Lung (tissue), 11 donors: ENCODE measurements at regions not wholly inside any gene's neighbourhood (a gene's known extent, or its start where the extent isn't known, plus 50 kb on each side); places are given as distances from the start of the nearest gene placed in this dataset.

Source experiments
- ATAC-seq: fragments of 200-7000 bp; cut with Tn5 transposase; one replicate; pipeline ENCODE4 v1.9.1; 2020; ENCODE audit warnings: moderate number of reproducible peaks; ENCODE audit not compliant: insufficient read depth, low FRiP score
- DNase-seq, 3 donors: peaks; one replicate each; pipeline ENCODE4 v3.0.0-alpha.2; 2013 to 2017
- H3K27ac ChIP-seq, 2 donors: one replicate each; pipeline ENCODE4 v1.5.1; 2013; ENCODE audit warnings: mild to moderate bottlenecking in 2 of 2, moderate library complexity in 2 of 2, control low read depth in 1 of 2, inconsistent platforms in 1 of 2, low read depth in 1 of 2, low read length in 1 of 2
- H3K27me3 ChIP-seq, 3 donors: one replicate each; pipeline ENCODE4 v1.5.1; 2013; ENCODE audit warnings: low read length in 2 of 3; ENCODE audit not compliant: control insufficient read depth in 3 of 3, insufficient read depth in 3 of 3
- H3K36me3 ChIP-seq, 4 donors: one replicate each; pipeline ENCODE4 v1.5.1; 2013; ENCODE audit warnings: low read length in 4 of 4, mild to moderate bottlenecking in 1 of 4, moderate library complexity in 1 of 4; ENCODE audit not compliant: control insufficient read depth in 4 of 4, insufficient read depth in 4 of 4
- H3K4me1 ChIP-seq, 5 donors: one replicate each; pipeline ENCODE4 v1.5.1; 2013; ENCODE audit warnings: low read length in 5 of 5, mild to moderate bottlenecking in 2 of 5, moderate library complexity in 1 of 5; ENCODE audit not compliant: control insufficient read depth in 5 of 5, insufficient read depth in 5 of 5
- H3K4me3 ChIP-seq: one replicate; pipeline ENCODE4 v1.5.1; 2013; ENCODE audit warnings: mild to moderate bottlenecking, control low read depth, moderate library complexity
- H3K9ac ChIP-seq, 2 donors: one replicate each; pipeline ENCODE4 v1.5.1; 2013; ENCODE audit warnings: low read length in 2 of 2, control low read depth in 1 of 2; ENCODE audit not compliant: insufficient read depth in 1 of 2
- H3K9me3 ChIP-seq, 4 donors: one replicate each; pipeline ENCODE4 v1.5.1; 2013; ENCODE audit warnings: low read length in 3 of 4, mild to moderate bottlenecking in 1 of 4, moderate library complexity in 1 of 4; ENCODE audit not compliant: control insufficient read depth in 4 of 4, insufficient read depth in 3 of 4
- CTCF ChIP-seq: IDR thresholded peaks from 2 replicates; pipeline ENCODE4 v1.5.1; 2012; ENCODE audit warnings: mild to moderate bottlenecking; ENCODE audit errors: control extremely low read depth, extremely low read depth
- WGBS, 2 donors: extraction: QIAGEN DNeasy Blood & Tissue Kit; methylation state at CpG; one replicate each; pipeline ENCODE4 v1.1.7; 2013; 5-methylcytosine and 5-hydroxymethylcytosine counted together
- donor health status: control.
- donor health status: control.
- donor health status: Bipolar disorder and iron deficiency.
- donor health status: healthy.
- donor health status: DM: yes; HTN: yes; CAD: no.

- Histone ChIP-seq H3K36me3 (no peaks in the 10 kb centered on the region), H3K4me3 (no peak overlapping the region), H3K27me3 (no peaks in the 10 kb centered on the region), H3K4me1 (no peaks in the 10 kb centered on the region), H3K9me3 (no peaks in the 10 kb centered on the region), H3K9ac (no peak overlapping the region), H3K27ac (no peak overlapping the region)
- WGBS, 2 donors: 76 to 89% methylated on average over 7 of the region's 7 CpGs
- no peak for TF ChIP-seq CTCF
- DNase-seq: no peak
- no peak for ATAC-seq
Measured at GRCh38 chr12:76698966-76699365, 64.9 kb upstream of the ZDHHC17 start.

GRCh38 chr12:76701690-76702089 lies 62.2 kb upstream of the ZDHHC17 start:
- Histone ChIP-seq H3K27me3 (no peaks in the 10 kb centered on the region), H3K9me3 (no peaks in the 10 kb centered on the region), H3K27ac (no peak overlapping the region), H3K4me3 (no peak overlapping the region), H3K36me3 (no peaks in the 10 kb centered on the region), H3K9ac (no peak overlapping the region), H3K4me1 (no peaks in the 10 kb centered on the region)
- ATAC-seq (no peak), DNase-seq (no peak)
- WGBS, 2 donors: 81 to 100% methylated on average over 1 of the region's 1 CpG
- TF ChIP-seq CTCF: no peak

GRCh38 chr12:76702946-76703345 lies 61.0 kb upstream of the ZDHHC17 start:
- DNase-seq (no peak), ATAC-seq (no peak)
- 92 to 94% methylated on average over 4 of the region's 4 CpGs for WGBS, 2 donors
- H3K9ac ChIP-seq: no peak overlapping the region
- H3K4me1 ChIP-seq: peaks cover 0 to under 1% (median 0%) of the 10 kb centered on the region in 5 donors
- H3K27ac ChIP-seq: no peak overlapping the region
- no peak overlapping the region for H3K4me3 ChIP-seq
- H3K9me3 ChIP-seq: no peaks in the 10 kb centered on the region
- TF ChIP-seq CTCF: no peak
- no peaks in the 10 kb centered on the region for H3K27me3 ChIP-seq
- no peaks in the 10 kb centered on the region for H3K36me3 ChIP-seq

- no peak for TF ChIP-seq CTCF
- peaks cover 0 to 6% (median 0%) of the 10 kb centered on the region in 5 donors for H3K4me1 ChIP-seq
- no peak overlapping the region for H3K9ac ChIP-seq
- no peak overlapping the region for H3K27ac ChIP-seq
- H3K4me3 ChIP-seq: no peak overlapping the region
- no peak for ATAC-seq
- no peaks in the 10 kb centered on the region for H3K36me3 ChIP-seq
- no peak for DNase-seq
- H3K27me3 ChIP-seq: no peaks in the 10 kb centered on the region
- 48 to 96% methylated on average over 2 of the region's 2 CpGs for WGBS, 2 donors
- H3K9me3 ChIP-seq: no peaks in the 10 kb centered on the region
Measured at GRCh38 chr12:76704693-76705092, 59.2 kb upstream of the ZDHHC17 start.
